Glutamatergic neuron (in vitro differentiated cells): ENCODE measurements at regions not wholly inside any gene's neighbourhood (a gene's known extent, or its start where the extent isn't known, plus 50 kb on each side); places are given as distances from the start of the nearest gene placed in this dataset.

Source experiments
- DNase-seq: peaks from one replicate; pipeline ENCODE4 v3.0.0; 2022
- H3K27ac Mint-ChIP-seq: one replicate; pipeline ENCODE4 v1.8.0; 2020; ENCODE audit warnings: mild to moderate bottlenecking, mixed read lengths, inconsistent platforms; ENCODE audit not compliant: unreplicated experiment
- H3K27me3 Mint-ChIP-seq: one replicate; pipeline ENCODE4 v1.8.0; 2020; ENCODE audit warnings: mild to moderate bottlenecking, moderate library complexity, mixed read lengths, inconsistent platforms; ENCODE audit not compliant: unreplicated experiment
- H3K36me3 Mint-ChIP-seq: one replicate; pipeline ENCODE4 v1.8.0; 2020; ENCODE audit warnings: mild to moderate bottlenecking, mixed read lengths, inconsistent platforms; ENCODE audit not compliant: unreplicated experiment
- H3K4me1 Mint-ChIP-seq: one replicate; pipeline ENCODE4 v1.8.0; 2020; ENCODE audit warnings: mild to moderate bottlenecking, low read depth, mixed read lengths, inconsistent platforms; ENCODE audit not compliant: unreplicated experiment
- H3K4me3 Mint-ChIP-seq: one replicate; pipeline ENCODE4 v1.8.0; 2020; ENCODE audit warnings: mild to moderate bottlenecking, mixed read lengths, inconsistent platforms; ENCODE audit not compliant: unreplicated experiment
- H3K9me3 Mint-ChIP-seq: one replicate; pipeline ENCODE4 v1.8.0; 2020; ENCODE audit warnings: mild to moderate bottlenecking, moderate library complexity, mixed read lengths, inconsistent platforms; ENCODE audit not compliant: unreplicated experiment
- CTCF ChIP-seq: fragments of 200-600 bp; sonication (generic); IDR thresholded peaks from one replicate; pipeline ENCODE4 v1.5.0; 2021; ENCODE audit not compliant: partially characterized antibody, unreplicated experiment

- no peaks in the 10 kb centered on the region for H3K9me3 Mint-ChIP-seq
- H3K4me1 Mint-ChIP-seq, result peaks cover 4% of the 10 kb centered on the region
- H3K27ac Mint-ChIP-seq, result no peak overlapping the region
- H3K4me3 Mint-ChIP-seq, result no peak overlapping the region
- no peak for DNase-seq
- TF ChIP-seq CTCF, result no peak
- H3K27me3 Mint-ChIP-seq, result no peaks in the 10 kb centered on the region
- peaks cover 10% of the 10 kb centered on the region for H3K36me3 Mint-ChIP-seq
Observed at GRCh38 chr5:14944996-14945395, 73.4 kb upstream of the ANKH start.

DNA sequence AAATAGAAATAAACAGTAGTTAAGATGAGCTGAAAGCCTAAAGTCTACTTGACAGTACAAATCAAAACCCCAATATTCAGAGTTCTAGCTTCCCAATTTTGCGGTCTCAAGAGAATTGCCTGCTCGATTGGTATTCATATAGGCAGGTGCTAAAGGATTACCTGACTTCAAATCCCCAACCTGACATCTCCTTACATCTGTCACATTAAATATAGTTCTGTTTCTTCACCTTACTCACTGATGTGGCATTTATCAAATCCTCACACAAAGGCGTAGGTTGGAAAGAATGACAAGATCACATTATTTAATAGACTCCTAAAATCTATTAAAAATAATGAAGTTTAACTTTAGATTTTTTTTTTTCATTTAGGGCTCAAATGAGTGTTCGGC, 72.8 kb upstream of the ANKH start:
- H3K4me1 Mint-ChIP-seq, result peaks cover 4% of the 10 kb centered on the region
- H3K36me3 Mint-ChIP-seq, result peaks cover 4% of the 10 kb centered on the region
- H3K27ac Mint-ChIP-seq, result no peak overlapping the region
- no peak overlapping the region for H3K4me3 Mint-ChIP-seq
- no peaks in the 10 kb centered on the region for H3K27me3 Mint-ChIP-seq
- no peak for TF ChIP-seq CTCF
- DNase-seq, result no peak
- no peaks in the 10 kb centered on the region for H3K9me3 Mint-ChIP-seq

DNA sequence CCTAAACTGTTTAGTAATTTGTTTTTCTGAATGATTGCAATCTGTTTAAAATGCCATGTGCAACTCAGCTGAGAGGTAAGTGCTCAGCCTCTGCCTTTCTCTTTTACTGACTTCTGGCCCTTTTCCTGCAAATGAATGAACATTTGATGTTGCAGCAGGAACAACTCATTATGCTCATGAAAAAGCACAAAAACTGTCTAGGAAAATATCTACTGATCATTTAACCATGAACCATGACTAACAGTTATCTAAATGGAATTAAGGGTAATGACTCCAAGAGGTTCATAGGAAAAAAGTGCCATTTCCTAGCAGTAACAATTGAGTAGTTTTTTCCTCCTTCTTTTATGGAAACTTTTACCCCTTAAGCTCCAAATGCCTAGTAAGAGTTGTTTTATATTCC, 70.6 kb upstream of the ANKH start:
- H3K4me1 Mint-ChIP-seq, result peaks cover 4% of the 10 kb centered on the region
- no peak overlapping the region for H3K4me3 Mint-ChIP-seq
- H3K27me3 Mint-ChIP-seq, result no peaks in the 10 kb centered on the region
- H3K36me3 Mint-ChIP-seq, result no peaks in the 10 kb centered on the region
- no peak overlapping the region for H3K27ac Mint-ChIP-seq
- H3K9me3 Mint-ChIP-seq, result no peaks in the 10 kb centered on the region
- DNase-seq, result no peak
- TF ChIP-seq CTCF, result no peak

GRCh38 chr5:14937254-14937653, 65.7 kb upstream of the ANKH start:
- Mint-ChIP-seq H3K27ac (no peak overlapping the region), H3K9me3 (no peaks in the 10 kb centered on the region), H3K4me3 (no peak overlapping the region), H3K4me1 (no peaks in the 10 kb centered on the region), H3K36me3 (no peaks in the 10 kb centered on the region), H3K27me3 (no peaks in the 10 kb centered on the region)
- no peak for TF ChIP-seq CTCF
- no peak for DNase-seq

GRCh38 chr5:14936588-14936987, 65.0 kb upstream of the ANKH start:
- H3K4me1 Mint-ChIP-seq, result no peaks in the 10 kb centered on the region

More at GRCh38 chr5:14936588-14936987, 65.0 kb upstream of the ANKH start:
- no peaks in the 10 kb centered on the region for H3K36me3 Mint-ChIP-seq
- no peaks in the 10 kb centered on the region for H3K27me3 Mint-ChIP-seq
- H3K9me3 Mint-ChIP-seq, result no peaks in the 10 kb centered on the region
- no peak overlapping the region for H3K27ac Mint-ChIP-seq
- no peak overlapping the region for H3K4me3 Mint-ChIP-seq
- no peak for TF ChIP-seq CTCF
- no peak for DNase-seq
